ENCODE measurements at regions not wholly inside any gene's neighbourhood (a gene's known extent, or its start where the extent isn't known, plus 50 kb on each side); places are given as distances from the start of the nearest gene placed in this dataset.
"Not testable (repeated sequence)": the region's sequence is repeated elsewhere in the genome, so short reads cannot be mapped to it uniquely, and the experiment has no call there.

DNA sequence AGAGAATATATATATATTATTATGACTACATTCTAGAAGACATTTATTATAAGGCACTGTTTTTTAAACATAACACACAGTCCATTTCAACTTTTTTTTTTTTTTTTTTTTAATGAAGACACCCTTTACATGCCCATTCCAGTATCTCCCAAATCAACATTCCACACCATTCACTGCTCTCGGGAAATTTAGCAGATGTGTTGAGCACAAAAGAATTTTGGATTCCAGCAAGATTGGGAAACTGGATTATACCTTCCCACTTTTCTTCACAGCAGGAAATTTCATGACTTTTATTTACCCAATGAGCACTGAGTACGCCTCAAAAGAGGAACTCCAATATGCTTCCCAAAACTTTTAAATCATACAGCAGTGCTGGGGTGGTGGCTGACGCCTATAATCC lies 333.6 kb upstream of the DAB2 start:
- H3K4me3 ChIP-seq (replicated peaks; ENCODE audit: low read depth, low read length) = no peak overlapping the region

DNA sequence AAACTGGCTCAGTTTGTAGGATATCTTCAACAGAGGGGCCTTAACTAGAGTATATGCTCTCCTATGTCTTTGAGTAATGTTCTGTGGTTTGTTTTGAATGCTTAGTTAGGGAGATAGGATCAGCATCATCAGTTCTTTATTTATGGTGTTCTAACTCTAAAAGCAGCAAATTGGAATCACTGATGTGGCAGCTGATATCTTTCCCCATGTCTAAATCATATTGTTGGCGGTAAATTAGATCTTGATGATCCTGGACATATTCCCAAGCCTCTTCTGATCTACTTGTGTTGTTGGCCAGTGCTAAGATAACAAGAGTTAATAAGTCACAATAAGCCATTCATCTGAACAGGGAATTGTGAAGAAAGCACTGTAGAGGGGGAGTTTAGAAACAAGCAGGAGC lies 332.4 kb upstream of the DAB2 start:
- Histone ChIP-seq H3K4me3 (replicated peaks; ENCODE audit: low read depth, low read length) (no peak overlapping the region), H3K36me3 (ENCODE audit: control insufficient read depth, insufficient read depth, low read length) (no peaks in the 10 kb centered on the region), H3K27me3 (replicated peaks; ENCODE audit: control insufficient read depth, insufficient read depth, low read length) (no peaks in the 10 kb centered on the region)
- no peak for DNase-seq (ENCODE audit: extremely low read depth, insufficient read length)
- TF ChIP-seq, protein P1, sequence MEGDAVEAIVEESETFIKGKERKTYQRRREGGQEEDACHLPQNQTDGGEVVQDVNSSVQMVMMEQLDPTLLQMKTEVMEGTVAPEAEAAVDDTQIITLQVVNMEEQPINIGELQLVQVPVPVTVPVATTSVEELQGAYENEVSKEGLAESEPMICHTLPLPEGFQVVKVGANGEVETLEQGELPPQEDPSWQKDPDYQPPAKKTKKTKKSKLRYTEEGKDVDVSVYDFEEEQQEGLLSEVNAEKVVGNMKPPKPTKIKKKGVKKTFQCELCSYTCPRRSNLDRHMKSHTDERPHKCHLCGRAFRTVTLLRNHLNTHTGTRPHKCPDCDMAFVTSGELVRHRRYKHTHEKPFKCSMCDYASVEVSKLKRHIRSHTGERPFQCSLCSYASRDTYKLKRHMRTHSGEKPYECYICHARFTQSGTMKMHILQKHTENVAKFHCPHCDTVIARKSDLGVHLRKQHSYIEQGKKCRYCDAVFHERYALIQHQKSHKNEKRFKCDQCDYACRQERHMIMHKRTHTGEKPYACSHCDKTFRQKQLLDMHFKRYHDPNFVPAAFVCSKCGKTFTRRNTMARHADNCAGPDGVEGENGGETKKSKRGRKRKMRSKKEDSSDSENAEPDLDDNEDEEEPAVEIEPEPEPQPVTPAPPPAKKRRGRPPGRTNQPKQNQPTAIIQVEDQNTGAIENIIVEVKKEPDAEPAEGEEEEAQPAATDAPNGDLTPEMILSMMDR (IDR thresholded peaks at IDR 0.05; ENCODE audit: insufficient read depth, low read length, poor library complexity, severe bottlenecking) = no peak

More for the DNA sequence above, 333.6 kb upstream of the DAB2 start:
- TF ChIP-seq, protein P1 (IDR thresholded peaks at IDR 0.05; ENCODE audit: insufficient read depth, low read length, poor library complexity, severe bottlenecking) = no peak
- Histone ChIP-seq H3K36me3 (ENCODE audit: control insufficient read depth, insufficient read depth, low read length) (no peaks in the 10 kb centered on the region), H3K27me3 (replicated peaks; ENCODE audit: control insufficient read depth, insufficient read depth, low read length) (no peaks in the 10 kb centered on the region)
- DNase-seq (ENCODE audit: extremely low read depth, insufficient read length) = no peak

DNA sequence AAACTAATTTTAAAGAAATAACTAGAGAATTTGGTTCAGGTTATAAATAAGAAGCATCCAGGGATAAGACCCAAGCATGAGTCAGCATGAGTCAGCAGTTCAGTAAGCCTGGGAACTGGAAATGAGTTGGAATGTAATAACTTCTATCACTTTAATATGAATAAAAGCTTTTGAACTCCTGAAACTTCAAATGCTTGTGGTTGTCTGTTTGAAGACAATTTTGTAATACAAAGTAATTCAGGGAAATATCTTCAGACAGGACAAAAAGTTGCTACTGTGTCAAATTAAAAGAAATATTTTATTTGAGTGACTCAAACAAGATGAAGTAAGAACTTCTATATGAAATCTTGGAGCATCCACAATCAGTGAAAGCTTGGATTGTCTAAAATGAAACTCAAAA lies 331.2 kb upstream of the DAB2 start:
- TF ChIP-seq, protein P1 (IDR thresholded peaks at IDR 0.05; ENCODE audit: insufficient read depth, low read length, poor library complexity, severe bottlenecking) = no peak
- Histone ChIP-seq H3K36me3 (ENCODE audit: control insufficient read depth, insufficient read depth, low read length) (no peaks in the 10 kb centered on the region), H3K27me3 (replicated peaks; ENCODE audit: control insufficient read depth, insufficient read depth, low read length) (no peaks in the 10 kb centered on the region), H3K4me3 (replicated peaks; ENCODE audit: low read depth, low read length) (no peak overlapping the region)
- no peak for DNase-seq (ENCODE audit: extremely low read depth, insufficient read length)

DNA sequence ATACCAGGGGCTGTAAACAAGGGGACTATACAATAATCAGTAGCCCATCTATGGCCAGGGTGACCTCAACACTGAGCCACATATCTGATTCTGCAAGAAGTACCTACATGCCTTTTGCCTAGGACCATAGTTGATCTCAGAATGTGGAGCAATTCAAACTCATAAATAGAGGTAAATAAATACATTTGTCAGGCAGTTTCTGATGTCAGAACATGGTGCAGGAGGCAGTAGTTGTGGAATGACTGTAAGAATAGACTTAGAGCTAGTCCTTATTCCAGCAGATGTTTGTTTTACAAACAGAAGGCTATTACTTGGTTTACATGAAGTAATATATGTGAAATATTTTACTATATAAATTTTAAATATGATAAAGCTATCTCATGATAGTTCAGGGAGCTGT lies 330.7 kb upstream of the DAB2 start:
- TF ChIP-seq, protein P1 (IDR thresholded peaks at IDR 0.05; ENCODE audit: insufficient read depth, low read length, poor library complexity, severe bottlenecking) = no peak
- DNase-seq (ENCODE audit: extremely low read depth, insufficient read length) = no peak
- no peaks in the 10 kb centered on the region for H3K36me3 ChIP-seq (ENCODE audit: control insufficient read depth, insufficient read depth, low read length)
- H3K4me3 ChIP-seq (replicated peaks; ENCODE audit: low read depth, low read length) = no peak overlapping the region
- no peaks in the 10 kb centered on the region for H3K27me3 ChIP-seq (replicated peaks; ENCODE audit: control insufficient read depth, insufficient read depth, low read length)

DNA sequence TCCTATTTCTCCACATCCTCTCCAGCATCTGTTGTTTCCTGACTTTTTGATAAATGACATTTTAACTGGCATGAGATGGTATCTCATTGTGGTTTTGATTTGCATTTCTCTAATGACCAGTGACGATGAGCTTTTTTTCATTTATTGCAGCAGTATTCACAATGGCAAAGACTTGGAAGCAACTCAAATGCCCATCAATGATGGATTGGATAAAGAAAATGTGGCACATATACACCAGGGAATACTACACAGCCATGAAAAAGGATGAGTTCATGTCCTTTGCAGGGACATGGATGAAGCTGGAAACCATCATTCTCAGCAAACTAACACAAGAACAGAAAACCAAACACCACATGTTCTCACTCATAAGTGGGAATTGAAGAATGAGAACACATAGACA lies 329.0 kb upstream of the DAB2 start:
- H3K27me3 ChIP-seq (replicated peaks; ENCODE audit: control insufficient read depth, insufficient read depth, low read length); H3K36me3 ChIP-seq (ENCODE audit: control insufficient read depth, insufficient read depth, low read length); H3K4me3 ChIP-seq (replicated peaks; ENCODE audit: low read depth, low read length); DNase-seq (ENCODE audit: extremely low read depth, insufficient read length): not testable (repeated sequence)

DNA sequence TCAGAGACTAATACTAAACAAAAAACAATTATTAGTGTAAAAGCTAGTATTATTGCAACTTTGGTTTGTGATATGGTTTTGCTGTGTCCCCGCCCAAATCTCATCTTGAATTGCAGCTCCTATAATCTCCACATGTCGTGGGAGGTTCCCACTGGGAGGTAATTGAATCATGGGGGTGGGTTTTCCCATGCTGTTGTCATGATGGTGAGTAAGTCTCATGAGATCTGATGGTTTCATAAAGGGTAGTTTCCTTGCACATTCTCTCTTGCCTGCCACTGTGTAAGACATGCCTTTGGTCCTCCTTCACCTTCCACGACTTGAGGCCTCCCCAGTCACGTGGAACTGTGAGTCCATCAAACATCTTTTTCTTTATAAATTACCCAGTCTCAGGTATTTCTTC lies 325.9 kb upstream of the DAB2 start:
- H3K36me3 ChIP-seq (ENCODE audit: control insufficient read depth, insufficient read depth, low read length) = no peaks in the 10 kb centered on the region
- TF ChIP-seq, protein P1 (IDR thresholded peaks at IDR 0.05; ENCODE audit: insufficient read depth, low read length, poor library complexity, severe bottlenecking) = no peak
- no peak for DNase-seq (ENCODE audit: extremely low read depth, insufficient read length)
- H3K27me3 ChIP-seq (replicated peaks; ENCODE audit: control insufficient read depth, insufficient read depth, low read length) = no peaks in the 10 kb centered on the region
- no peak overlapping the region for H3K4me3 ChIP-seq (replicated peaks; ENCODE audit: low read depth, low read length)
